Natural killer cell (primary cell): ENCODE measurements at regions not wholly inside any gene's neighbourhood (a gene's known extent, or its start where the extent isn't known, plus 50 kb on each side); places are given as distances from the start of the nearest gene placed in this dataset.

Source experiments
- ATAC-seq, 3 donors: fragments of 150-1000 bp in 2 of 3; fragments of 200-7000 bp in 1 of 3; cut with Tn5 transposase; 1 replicate in 1 of 3; 2 replicates in 2 of 3; pipeline ENCODE4 v1.10.0; 2021; ENCODE audit warnings: mild to moderate bottlenecking in 2 of 3, moderate library complexity in 2 of 3
- DNase-seq, 2 donors: peaks; one replicate each; pipeline versions ENCODE4 v3.0.0 to v3.0.0-alpha.2; 2013 to 2021; ENCODE audit warnings: mixed read lengths in 1 of 2
- H3K27ac ChIP-seq: one replicate; pipeline ENCODE4 v1.5.1; 2013; ENCODE audit warnings: mild to moderate bottlenecking, low read length
- H3K27me3 ChIP-seq: one replicate; pipeline ENCODE4 v1.6.1; 2013; ENCODE audit warnings: low read length; ENCODE audit not compliant: control insufficient read depth, insufficient read depth
- H3K36me3 ChIP-seq: one replicate; pipeline ENCODE4 v1.6.1; 2013; ENCODE audit warnings: low read length; ENCODE audit not compliant: control insufficient read depth, insufficient read depth
- H3K4me1 ChIP-seq: one replicate; pipeline ENCODE4 v1.6.1; 2013; ENCODE audit warnings: low read length; ENCODE audit not compliant: control insufficient read depth, insufficient read depth
- H3K4me3 ChIP-seq: one replicate; pipeline ENCODE4 v1.5.1; 2013; ENCODE audit warnings: low read length
- H3K9me3 ChIP-seq: one replicate; pipeline ENCODE4 v1.6.1; 2013; ENCODE audit warnings: low read length; ENCODE audit not compliant: control insufficient read depth, insufficient read depth
- H3K27ac Mint-ChIP-seq, 2 donors: one replicate each; pipeline ENCODE4 v1.8.0; 2022; ENCODE audit warnings: mild to moderate bottlenecking in 2 of 2, mixed read lengths in 2 of 2, moderate library complexity in 1 of 2
- H3K27me3 Mint-ChIP-seq, 2 donors: one replicate each; pipeline ENCODE4 v1.8.0; 2022; ENCODE audit warnings: low read depth in 2 of 2, mixed read lengths in 2 of 2
- H3K36me3 Mint-ChIP-seq: one replicate; pipeline ENCODE4 v1.8.0; 2022; ENCODE audit warnings: mixed read lengths
- H3K4me1 Mint-ChIP-seq, 2 donors: one replicate each; pipeline ENCODE4 v1.8.0; 2022; ENCODE audit warnings: mixed read lengths in 2 of 2
- H3K4me3 Mint-ChIP-seq: one replicate; pipeline ENCODE4 v1.8.0; 2022; ENCODE audit warnings: mild to moderate bottlenecking, moderate library complexity, mixed read lengths
- H3K9me3 Mint-ChIP-seq, 2 donors: one replicate each; pipeline ENCODE4 v1.8.0; 2022; ENCODE audit warnings: mixed read lengths in 2 of 2
- CTCF ChIP-seq: fragments of 200-600 bp; IDR thresholded peaks from one replicate; pipeline ENCODE4 v1.8.0; 2022; ENCODE audit warnings: antibody characterized with exemption
- WGBS: methylation state at CpG from one replicate; pipeline ENCODE4 v1.1.7; 2013; ENCODE audit warnings: missing lambda C conversion rate; ENCODE audit not compliant: insufficient coverage; 5-methylcytosine and 5-hydroxymethylcytosine counted together
- intact Hi-C: fragments of 100-400 bp; cut with micrococcal nuclease; formaldehyde crosslinking; loops from one replicate; pipeline ENCODE4 v1.14.2; 2022

GRCh38 chr6:99736302-99736701 lies 129.7 kb downstream of the PRDM13 start:
- Mint-ChIP-seq H3K4me1 (peaks cover 0 to 5% of the 10 kb centered on the region in 2 donors), H3K9me3 (no peaks in the 10 kb centered on the region), H3K36me3 (no peaks in the 10 kb centered on the region), H3K27ac (no peak overlapping the region), H3K27me3 (peaks cover 27 to 64% of the 10 kb centered on the region in 2 donors), H3K4me3 (no peak overlapping the region)
- intact Hi-C loops: no loop called here
- Histone ChIP-seq H3K36me3 (no peaks in the 10 kb centered on the region), H3K4me3 (no peak overlapping the region), H3K27me3 (peaks cover 2% of the 10 kb centered on the region), H3K27ac (no peak overlapping the region), H3K4me1 (no peaks in the 10 kb centered on the region), H3K9me3 (no peaks in the 10 kb centered on the region)
- ATAC-seq (no peak), DNase-seq (no peak)
- no peak for TF ChIP-seq CTCF
- 50% methylated on average over 1 of the region's 1 CpG for WGBS

- ATAC-seq (no peak), DNase-seq (no peak)
- Histone ChIP-seq H3K27me3 (peaks cover 6% of the 10 kb centered on the region), H3K9me3 (no peaks in the 10 kb centered on the region), H3K4me3 (no peak overlapping the region), H3K36me3 (no peaks in the 10 kb centered on the region), H3K27ac (no peak overlapping the region), H3K4me1 (no peaks in the 10 kb centered on the region)
- Mint-ChIP-seq H3K27ac (no peak overlapping the region), H3K27me3 (peaks cover 38 to 68% of the 10 kb centered on the region in 2 donors), H3K9me3 (no peaks in the 10 kb centered on the region), H3K4me3 (no peak overlapping the region), H3K36me3 (no peaks in the 10 kb centered on the region), H3K4me1 (no peaks in the 10 kb centered on the region)
- intact Hi-C loops: no loop called here
- TF ChIP-seq CTCF: no peak
- WGBS: 71% methylated on average over 2 of the region's 2 CpGs
These were observed 132.9 kb downstream of the PRDM13 start for GRCh38 chr6:99739526-99739925.

- Histone ChIP-seq H3K9me3 (no peaks in the 10 kb centered on the region), H3K4me1 (no peaks in the 10 kb centered on the region), H3K36me3 (no peaks in the 10 kb centered on the region), H3K4me3 (no peak overlapping the region), H3K27ac (no peak overlapping the region), H3K27me3 (peaks cover 7% of the 10 kb centered on the region)
- Mint-ChIP-seq H3K4me1 (no peaks in the 10 kb centered on the region), H3K27me3 (peaks cover 41 to 53% of the 10 kb centered on the region in 2 donors), H3K4me3 (no peak overlapping the region), H3K9me3 (no peaks in the 10 kb centered on the region), H3K36me3 (no peaks in the 10 kb centered on the region), H3K27ac (no peak overlapping the region)
- TF ChIP-seq CTCF: no peak
- DNase-seq (no peak), ATAC-seq (no peak)
- intact Hi-C loops: no loop called here
These were observed 134.5 kb downstream of the PRDM13 start for GRCh38 chr6:99741092-99741491.

GRCh38 chr6:99743647-99744046 lies 137.0 kb downstream of the PRDM13 start:
- 88% methylated on average over 1 of the region's 2 CpGs for WGBS
- H3K4me3 ChIP-seq: no peak overlapping the region
- Mint-ChIP-seq H3K27ac (no peak overlapping the region), H3K9me3 (no peaks in the 10 kb centered on the region), H3K36me3 (no peaks in the 10 kb centered on the region), H3K4me3 (no peak overlapping the region), H3K27me3 (peaks cover 35 to 47% of the 10 kb centered on the region in 2 donors), H3K4me1 (no peaks in the 10 kb centered on the region)
- no peak for TF ChIP-seq CTCF
- peaks cover 9% of the 10 kb centered on the region for H3K27me3 ChIP-seq
- no peaks in the 10 kb centered on the region for H3K4me1 ChIP-seq
- no peak overlapping the region for H3K27ac ChIP-seq
- ATAC-seq (no peak), DNase-seq (no peak)
- H3K9me3 ChIP-seq: no peaks in the 10 kb centered on the region
- intact Hi-C loops: no loop called here
- no peaks in the 10 kb centered on the region for H3K36me3 ChIP-seq
